NCI-H1105 treated with DMSO at 0.1 percent for 48 hours (cell line): ENCODE measurements at regions not wholly inside any gene's neighbourhood (a gene's known extent, or its start where the extent isn't known, plus 50 kb on each side); places are given as distances from the start of the nearest gene placed in this dataset.
"Not testable (repeated sequence)": the region's sequence is repeated elsewhere in the genome, so short reads cannot be mapped to it uniquely, and the experiment has no call there.

Experiments
- DNase-seq: peaks from one replicate; lab custom pipeline; 2025; lab: John Stamatoyannopoulos, UW

DNA sequence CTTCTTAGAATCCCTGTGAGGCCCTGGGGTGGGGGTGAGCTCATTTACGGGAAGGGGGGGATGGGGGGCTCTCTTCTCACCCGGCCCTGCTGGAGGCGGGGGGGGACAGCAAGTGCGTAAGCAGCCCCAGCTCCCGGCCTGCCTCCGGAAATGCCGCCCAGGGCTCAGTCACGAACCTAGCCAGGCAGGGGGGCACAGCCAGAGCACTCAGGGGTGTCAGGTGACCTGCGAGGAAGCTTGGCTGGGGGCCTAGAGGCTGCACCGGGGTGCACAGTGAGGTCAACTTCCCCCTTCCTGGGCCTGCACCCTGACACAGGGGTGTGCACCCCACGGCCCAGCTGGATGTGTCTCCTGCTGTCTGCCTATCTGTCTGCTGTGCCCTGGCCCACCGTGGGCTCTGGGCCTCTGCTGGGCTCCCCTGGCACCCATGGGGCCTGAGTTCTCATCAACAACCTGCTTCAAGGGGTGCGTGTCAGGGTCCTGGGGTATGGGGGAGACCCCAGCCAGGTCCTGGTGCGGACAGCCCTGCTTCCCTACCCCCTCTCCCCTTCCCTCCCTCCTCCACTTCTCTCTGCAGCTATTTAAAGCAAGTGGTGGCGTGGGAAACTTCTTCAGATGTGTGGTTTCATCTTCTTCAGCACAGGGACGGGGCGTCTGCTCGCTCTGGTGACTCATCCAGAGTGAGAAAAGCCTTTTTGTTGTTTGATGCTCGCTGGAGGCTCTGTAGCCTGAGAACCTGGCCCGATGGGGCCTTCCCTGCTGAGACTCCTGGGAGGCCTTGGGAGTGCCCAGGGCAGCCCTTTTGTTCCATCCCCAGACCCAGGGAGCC, 92.5 kb upstream of the RUNX3 start:
- DNase-seq: no peak

DNA sequence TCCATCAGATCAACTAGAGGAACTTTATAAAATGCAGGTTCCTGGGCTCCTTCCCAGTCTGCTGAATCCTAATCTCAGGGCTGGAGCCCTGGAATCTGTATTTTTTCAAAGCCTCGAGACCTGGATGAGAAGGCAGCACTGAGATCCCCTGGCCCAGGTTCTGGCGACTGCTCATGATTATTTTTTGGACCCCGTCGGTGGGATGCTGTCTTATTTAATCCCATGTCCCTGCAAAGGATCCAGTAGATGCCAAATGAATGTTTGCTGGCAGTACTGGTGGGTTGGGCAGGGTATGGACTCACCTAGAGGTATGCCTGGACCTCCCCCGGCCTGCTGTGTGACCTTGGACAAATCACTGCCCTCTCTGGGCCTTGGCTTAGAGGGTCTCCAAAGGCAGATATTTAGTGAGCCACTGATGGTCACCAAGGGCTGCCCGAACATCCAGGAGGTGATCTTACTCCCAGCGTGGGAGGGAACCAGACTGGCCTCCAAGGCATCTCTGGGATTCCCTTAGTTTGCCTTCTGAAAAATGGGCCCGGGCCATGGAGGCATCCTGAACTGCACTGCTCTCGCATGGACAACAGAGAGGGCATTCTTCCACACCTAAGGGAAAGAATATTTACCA, 91.6 kb upstream of the RUNX3 start:
- DNase-seq: no peak

DNA sequence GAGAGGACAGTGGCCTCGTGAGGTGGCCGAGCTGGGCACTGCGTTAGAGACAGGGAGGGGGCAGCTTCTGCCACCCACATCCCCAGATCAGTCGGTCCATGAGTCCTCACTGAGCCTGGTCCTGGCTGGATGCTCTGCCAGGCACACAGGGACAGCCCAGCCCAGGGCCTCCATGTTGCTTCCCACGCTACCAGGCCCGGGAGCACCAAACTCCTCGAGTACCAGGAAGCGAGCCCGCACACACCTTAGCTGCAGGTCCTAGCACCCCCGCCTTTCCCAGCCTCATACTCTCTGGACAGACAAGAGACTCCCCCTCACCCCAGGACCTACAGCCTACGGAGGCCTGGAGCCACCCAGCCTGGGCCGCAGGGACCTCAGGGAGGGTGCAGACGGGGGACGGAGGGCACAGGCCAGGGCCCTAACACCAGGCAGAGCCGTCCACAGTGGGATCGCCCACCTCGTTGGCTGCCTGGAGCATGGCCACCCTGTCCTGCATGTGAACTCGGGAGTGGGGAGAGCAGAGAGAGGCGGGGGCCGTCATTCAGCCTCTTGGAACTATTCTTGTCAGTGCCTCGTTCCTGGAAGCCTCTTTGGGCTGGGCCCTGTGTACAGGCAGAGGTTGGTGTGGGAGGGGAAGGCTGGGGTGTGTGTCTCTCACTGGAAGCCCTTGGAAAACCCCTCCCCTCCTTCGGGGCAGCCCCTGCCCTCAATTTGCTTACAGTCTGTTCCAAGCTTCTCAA, 90.9 kb upstream of the RUNX3 start:
- DNase-seq: no peak

DNA sequence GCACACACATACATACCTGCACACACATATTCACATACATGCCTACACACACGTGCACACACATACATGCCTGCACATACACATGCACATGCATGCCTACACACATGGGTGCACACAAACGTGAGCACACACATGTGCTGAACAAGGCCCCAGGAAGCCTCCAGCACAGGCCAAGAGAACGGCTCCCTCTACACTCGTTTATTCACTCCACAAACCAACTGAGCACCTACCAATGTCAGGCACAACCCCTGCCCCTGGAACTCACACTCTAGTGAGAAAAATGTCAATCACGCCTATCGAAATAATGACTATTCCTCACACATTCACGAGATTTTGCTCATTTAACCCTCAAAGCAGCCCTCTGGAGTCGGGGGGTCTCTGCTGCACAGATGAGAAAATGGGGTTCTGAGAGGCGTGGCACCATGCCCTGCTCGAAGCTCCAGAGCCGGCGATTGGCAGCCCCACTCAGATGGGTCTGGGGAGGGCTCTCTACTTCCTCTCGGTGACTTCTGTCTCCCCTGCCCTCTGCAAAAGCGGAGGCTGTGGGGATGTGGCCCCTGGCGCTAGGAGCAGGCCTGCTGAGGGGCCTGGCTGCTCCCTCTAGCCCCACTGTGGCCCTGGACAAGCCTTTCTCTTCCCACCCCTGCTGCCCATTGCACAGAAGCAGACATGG, 90.2 kb upstream of the RUNX3 start:
- no peak for DNase-seq

DNA sequence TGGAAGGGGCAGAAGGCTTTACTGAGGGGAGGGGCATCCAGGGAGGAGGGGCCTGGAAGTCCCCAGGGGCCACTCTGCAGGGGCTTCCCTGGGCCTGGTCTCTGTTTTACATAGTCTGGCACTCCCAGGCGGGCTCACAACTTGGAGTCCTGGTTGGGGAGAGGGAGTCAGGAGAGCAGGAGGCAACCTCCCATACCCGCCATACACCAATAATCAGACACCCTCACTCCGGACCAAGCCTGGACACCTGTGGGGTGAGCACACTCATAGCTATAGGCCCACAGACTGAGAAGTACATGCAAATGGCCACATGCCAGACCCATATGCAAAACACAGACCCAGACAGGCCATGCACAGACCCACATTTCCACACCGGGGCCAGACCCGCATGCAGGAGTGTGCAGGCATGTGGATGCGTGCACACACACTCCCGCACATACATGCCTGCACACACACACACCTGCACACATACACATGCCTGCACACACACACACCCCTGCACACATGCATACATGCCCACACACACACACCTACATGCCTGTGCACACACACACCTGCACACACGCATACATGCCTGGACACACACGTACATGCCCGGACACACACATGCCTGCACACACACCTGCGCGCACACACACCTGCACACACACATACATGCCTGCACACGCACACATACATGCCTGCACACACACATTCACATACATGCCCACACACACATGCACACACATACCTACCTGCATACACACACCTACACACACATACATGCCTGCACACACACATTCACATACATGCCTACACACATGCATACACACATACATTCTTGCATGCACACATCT, 89.5 kb upstream of the RUNX3 start:
- no peak for DNase-seq

DNA sequence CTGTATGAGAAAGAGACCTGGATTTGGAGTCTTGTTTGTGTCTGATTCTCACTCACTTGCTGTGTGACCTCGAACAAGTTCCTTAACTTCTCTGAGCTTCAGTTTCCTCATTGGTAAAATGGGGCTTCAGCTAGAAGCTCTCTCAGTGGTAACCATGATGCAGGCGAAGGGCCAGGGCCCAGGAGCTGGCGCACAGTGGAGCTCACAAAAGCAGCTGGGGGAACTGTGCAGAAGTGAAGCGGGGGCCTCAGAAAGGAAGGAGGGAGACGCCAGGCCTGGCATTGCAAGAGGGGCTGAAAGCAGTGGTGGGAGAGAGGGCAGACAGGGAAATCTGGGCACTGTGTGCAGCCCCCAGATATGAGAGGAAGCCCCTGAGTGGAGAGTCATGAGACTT, 88.9 kb upstream of the RUNX3 start:
- DNase-seq: no peak

DNA sequence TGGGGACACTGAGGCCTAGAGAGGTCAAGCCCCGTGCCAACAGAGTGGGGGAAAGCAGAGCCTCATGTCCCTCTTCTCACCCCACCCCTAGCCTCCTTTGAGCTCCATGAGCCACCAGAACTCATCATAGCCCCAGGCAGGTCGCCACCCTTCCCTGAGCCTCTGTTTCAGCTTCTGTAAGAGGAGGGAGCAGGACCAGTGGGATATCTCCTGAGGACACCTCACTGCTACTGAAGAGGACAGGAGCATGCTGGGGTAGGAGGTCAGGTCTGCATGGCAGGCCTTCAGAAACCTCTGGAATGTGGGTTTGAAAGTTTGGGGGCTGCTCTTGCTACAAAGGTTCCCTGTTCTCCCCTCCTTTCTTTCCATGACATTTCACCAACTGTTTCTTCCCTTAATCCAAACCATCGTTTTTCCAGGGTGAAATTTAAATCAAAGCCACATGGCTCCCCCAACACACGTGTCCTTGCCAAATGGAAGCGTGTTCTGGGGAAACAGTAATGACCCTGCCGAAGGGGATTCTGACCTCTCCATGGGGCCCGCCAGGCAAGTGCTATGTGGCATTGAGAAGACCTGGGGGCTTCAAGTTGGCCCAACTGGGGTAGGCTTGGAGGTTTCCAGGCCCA, 88.1 kb upstream of the RUNX3 start:
- no peak for DNase-seq

DNA sequence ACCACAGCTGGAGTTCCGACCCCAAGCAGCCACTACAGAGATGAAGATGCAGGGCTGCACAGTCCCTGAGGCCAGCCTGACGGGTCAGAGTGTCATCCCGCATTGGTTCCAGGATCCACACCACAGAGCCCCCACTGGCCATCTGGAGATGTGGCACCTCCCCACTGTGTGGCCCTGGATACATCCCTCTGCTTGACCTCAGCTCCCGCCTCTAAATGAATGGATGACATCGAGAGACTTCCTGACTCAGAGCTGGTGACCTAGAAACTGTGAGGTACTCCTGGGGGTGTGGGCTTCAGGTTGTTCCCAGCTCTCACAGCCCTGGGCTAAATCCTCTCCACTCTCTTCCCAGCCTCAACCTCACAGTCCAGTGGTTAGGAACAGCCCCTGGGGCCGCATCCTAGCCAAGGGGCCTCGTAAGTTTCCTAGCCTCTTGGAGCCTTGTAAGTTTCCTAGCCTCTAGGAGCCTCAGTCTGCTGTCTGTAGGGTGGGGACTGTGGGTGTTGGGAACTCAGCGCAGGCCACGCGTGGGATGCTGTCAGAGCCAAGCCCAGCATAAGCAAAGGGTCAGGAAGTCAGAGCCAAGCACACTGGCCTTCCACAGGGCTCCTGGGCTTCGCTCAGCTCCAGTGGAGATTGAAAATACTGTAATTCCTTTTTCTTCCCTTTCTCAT, 87.5 kb upstream of the RUNX3 start:
- no peak for DNase-seq

DNA sequence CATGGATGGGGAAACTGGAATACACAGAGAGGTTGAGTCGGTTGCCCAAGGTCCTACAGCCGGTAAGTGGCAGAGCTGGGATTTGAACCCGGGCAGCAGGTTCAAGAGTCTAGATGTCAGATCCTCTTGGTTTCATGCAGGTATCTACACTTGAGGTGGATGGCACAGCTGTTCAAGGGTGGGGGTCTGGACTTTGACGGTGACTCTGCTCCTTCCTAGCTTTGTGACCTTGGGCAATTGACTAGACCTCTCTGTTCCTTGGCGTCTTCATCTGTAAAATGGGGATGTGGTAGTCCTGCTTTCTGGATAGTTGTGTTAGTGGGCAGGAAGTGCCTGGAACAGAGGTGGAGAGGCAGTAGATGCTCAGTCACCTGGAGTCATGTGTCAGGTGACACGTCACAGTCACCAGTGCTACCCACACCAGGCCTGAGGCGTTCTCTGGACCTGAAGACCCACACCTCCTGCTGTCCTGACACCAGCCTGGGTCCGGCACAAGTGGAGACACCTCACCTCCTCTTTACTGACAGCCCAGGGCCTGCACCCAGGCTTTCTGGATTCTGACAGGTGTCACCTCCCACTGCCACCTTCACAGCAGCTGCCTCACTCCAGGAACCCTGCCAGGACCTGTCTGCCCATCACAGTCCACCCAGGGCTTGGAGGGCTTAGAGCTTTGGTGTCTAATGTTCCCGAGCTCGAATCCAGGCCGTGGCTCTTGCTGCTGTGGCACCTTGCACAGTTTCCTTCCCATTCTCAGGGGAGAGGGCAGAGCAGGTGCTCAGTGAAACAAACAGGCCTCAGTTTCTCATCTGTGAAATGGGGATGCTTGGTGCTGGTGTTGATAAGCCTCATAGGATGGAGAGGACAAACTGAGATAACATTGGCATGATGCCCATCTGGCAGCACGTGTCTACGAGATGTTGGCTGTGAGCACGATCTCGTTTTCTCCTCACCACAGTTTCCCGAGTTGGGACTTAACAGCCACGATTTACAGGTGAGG, 83.2 kb upstream of the RUNX3 start:
- DNase-seq: no peak

DNA sequence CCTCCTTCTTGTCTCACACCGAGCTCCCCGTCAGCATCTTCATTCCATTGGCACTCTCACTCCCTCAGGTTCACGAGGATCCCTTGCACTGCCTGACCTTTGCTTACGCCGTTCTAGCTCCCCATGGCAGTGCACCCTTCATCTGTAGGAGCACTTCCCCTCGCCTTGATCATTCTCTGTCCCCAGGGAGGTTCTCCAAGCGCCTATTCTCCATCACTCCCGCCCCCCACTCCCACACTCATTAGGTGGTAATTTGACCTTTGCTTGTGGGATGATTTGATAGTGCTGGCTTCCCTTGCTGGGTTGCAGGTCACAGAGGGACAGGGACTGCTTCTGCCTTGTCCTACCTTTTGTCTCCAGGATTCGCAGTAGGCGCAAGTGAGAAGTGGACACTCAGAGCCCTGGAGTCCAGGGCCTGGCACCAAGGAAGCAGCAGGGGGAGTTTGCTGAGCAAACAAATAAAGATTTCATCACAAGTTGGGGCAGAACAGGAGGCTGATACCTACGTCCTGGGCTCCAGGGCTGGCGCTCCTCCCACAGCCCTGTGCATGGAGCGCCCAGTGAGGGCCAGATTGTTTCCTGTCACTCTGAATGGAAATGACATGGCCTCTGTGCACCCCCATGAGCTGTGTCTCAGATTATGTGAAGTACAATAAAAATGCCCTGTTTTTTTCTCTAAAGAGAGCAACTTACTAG, 82.0 kb upstream of the RUNX3 start:
- DNase-seq: no peak

DNA sequence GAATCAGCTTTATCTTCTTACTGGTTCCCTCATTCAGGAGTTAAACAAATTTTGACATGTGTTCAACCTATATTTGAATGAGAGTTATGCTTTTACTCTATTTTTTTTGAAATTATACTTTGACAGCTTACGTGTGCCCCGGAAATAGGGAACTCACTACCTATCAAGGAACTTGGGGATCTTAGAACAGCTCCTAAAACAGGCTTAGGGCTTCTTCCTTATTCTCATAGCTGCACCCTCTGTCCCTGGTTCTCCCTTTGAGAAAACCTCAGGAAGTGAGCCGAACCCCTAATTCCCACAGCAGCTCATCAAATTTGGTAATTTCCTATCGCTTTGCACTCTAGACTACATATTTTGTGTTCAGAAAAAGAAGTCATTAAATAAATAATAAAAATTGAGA, 81.2 kb upstream of the RUNX3 start:
- no peak for DNase-seq

DNA sequence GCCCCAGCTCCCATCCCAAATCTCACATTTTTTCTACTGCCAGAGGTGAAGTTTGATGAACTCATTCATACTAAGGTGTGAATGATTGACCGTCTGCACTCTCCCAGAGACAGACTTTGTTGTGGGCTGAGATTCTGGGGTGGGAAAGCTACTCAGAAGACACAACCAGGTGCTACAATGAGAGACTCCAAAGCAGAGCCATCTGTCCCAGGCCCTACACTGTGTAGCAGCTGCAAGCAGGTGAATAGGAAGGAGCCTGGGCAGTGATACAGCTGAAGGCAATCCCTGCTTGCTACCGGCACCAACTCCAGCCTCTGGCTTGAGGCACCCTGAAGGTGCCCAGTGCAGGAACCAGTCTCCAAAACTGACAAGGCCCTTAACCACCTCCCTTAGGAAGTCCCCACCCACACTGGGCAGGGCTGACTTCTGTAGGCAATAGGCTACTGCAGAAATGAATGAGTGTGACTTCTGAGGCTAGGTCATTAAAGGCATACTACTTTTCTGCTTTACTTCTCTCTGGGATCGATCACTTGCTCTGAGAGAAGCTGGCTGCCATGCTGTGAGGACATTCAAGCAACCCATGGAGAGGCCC, 79.7 kb upstream of the RUNX3 start:
- no peak for DNase-seq

DNA sequence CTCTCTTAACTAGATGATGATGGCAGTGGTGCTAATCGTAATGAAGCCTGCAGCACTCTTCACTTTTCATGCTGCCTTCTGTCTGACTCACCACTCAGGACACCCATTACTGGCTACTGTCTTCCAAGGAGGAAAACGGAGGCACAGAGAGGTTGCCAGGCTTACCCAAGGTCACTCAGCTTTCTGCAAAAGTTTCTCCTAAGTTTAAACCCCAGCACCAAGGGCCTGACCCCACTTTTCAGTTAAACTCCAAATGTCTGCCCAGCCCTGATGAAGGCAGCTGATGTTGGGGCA, 78.1 kb upstream of the RUNX3 start:
- DNase-seq: no peak

DNA sequence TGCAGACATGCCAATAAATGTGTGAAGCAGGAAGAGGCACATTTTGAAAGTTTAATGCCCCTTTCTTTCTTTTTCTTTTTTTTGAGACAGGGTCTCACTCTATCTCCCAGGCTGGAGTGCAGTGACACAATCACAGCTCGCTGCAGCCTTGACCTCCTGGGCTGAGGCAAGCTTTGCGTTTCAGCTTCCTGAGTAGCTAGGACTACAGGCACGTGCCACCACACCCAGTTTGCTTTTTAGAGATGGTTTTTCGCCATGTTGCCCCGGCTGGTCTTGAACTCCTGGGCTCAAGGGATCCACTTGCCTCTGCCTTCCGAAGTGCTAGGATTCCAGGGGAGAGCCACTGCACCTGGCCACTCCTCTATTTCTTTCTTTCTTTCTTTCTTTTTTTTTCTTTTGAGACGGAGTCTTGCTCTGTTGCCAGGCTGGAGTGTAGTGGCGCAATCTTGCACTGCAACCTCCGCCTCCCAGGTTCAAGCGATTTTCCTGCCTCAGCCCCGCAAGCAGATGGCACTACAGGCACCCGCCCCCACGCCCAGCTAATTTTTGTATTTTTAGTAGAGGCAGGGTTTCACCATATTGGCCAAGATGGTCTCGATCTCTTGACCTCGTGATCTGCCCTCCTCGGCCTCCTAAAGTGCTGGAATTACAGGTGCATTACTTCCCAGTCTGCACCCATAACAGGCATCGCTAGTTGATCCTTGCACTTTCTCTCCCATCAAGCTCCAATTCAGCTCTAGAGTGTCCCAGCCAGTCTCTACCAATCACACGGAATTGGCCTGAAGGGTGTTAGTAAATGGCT, 77.5 kb upstream of the RUNX3 start:
- DNase-seq: not testable (repeated sequence)

DNA sequence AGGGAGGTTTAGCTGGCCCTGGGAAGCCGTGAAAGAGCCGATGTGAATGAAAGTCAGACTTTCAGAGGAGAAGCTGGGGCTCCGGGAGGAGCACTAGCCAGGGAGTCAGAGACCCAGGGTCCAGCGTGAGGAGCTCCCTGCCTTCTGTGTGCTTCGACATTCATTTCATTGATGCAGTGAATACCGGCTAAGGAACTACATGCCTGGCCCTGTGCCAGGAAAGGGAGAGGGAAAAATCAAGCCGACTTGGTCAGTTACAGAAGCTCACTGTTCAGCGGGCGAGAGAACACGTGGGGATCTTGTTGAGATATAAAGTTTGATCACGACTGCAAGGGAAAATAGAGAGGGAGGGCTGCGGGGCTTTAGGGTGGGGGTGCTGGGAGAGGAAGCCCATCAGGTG, 76.7 kb upstream of the RUNX3 start:
- DNase-seq: peak; percentile 54

DNA sequence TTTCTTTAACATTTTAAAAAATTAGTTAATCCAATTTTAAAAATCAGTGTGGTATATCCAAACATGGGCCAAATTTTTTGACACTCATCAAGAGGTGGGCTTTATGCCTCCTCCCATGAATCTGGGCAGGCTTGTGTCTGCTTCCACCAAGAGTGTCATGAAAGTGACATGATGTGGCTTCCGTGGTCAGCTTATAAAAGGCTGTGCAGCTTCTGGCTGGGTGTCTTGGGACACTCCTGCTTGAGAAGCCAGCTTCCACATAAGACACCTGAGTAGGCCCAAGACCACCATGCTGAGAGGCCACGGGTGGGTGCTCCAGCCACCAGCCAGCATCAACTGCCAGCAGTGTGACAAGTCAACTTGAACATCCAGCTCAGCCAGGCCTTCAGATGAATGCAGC, 74.3 kb upstream of the RUNX3 start:
- no peak for DNase-seq

DNA sequence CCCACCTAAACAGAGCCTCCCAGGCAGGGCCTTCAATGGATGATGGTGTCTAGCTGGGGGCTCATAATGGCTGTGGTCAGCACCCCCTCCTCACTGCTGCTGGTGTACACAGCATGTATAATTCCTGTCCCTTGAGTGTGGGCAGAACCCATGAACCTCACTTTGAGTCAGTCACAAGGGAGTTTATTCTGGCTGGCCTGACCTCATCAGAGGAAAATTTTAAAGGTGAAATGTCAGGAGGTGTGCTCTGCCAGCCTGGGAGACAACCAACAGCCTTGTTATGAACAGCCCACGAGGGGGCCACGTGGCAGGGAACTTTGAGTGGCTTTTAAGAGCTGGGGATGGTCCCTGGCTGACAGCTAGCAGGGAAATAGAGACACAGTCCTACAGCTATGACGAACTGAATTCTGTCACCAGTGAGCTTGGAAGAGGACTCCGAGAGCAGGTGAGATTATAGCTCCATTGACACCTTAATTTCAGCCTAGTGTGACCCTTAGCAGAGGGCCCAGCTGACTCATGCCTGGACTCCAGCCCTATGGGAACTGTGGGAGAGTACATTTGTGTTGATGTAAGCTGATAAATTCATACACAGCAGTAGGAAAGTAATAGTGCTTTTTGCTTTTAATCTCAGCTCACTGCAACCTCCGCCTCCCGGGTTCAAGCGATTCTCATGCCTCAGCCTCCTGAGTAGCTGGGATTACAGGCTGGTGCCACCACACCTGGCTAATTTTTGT, 73.5 kb upstream of the RUNX3 start:
- no peak for DNase-seq
